Kidney capillary endothelial cell (primary cell): ENCODE measurements at regions not wholly inside any gene's neighbourhood (a gene's known extent, or its start where the extent isn't known, plus 50 kb on each side); places are given as distances from the start of the nearest gene placed in this dataset.
A peak's percentile ranks its signal among the peaks of the same experiment; 100 is the strongest.

ENCODE experiments used
- DNase-seq: peaks from one replicate; pipeline ENCODE4 v3.0.0-alpha.2; 2018; ENCODE audit warnings: low spot score

DNA sequence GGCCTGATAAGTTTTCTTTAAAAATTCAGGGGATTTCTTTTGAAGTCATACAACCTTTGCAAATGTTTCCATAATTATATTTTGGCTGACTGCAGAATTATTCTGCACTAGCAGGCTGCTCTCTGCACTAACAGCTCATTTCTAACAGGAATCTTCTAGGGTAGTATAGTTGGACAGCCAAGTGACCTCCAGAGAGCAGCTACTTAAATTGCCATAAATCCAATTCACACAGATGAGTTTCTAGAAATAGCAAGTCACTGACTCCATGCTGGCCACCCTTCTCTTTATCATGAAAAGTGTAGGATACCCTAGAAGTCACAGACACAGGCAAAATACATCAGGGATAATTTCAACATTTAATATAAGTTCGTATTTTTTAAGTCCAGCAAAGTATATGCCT lies 110.9 kb upstream of the TARS1 start:
- DNase-seq = no peak

GRCh38 chr5:33330426-33330825 lies 110.3 kb upstream of the TARS1 start:
- no peak for DNase-seq

- no peak for DNase-seq
Observed at GRCh38 chr5:33330992-33331391, 109.8 kb upstream of the TARS1 start.

GRCh38 chr5:33332804-33333203 lies 108.0 kb upstream of the TARS1 start:
- no peak for DNase-seq

GRCh38 chr5:33334829-33335228 lies 105.9 kb upstream of the TARS1 start:
- DNase-seq = no peak

GRCh38 chr5:33336891-33337636 lies 103.7 kb upstream of the TARS1 start:
- no peak for DNase-seq

DNA sequence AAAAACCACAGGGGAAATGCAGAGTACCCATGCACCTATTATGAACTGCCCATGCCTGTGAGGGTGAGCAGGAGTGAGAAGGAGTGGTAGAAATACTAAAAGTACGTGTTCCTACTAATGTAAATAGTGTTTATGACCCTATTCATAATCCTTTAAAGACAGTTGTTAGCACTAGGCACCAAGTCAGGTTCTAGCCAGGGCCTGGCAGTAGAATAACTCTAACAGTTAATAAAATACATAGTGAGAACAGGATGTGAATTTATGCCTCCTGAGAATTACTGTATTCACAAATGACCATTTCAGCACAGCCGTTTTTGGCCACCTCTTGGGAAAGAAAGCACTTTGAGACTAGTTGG lies 103.2 kb upstream of the TARS1 start:
- DNase-seq = no peak

GRCh38 chr5:33338336-33339110 lies 102.2 kb upstream of the TARS1 start:
- DNase-seq = no peak

GRCh38 chr5:33339413-33339812 lies 101.4 kb upstream of the TARS1 start:
- no peak for DNase-seq

- no peak for DNase-seq
Observed at GRCh38 chr5:33340195-33340594, 100.6 kb upstream of the TARS1 start.

DNA sequence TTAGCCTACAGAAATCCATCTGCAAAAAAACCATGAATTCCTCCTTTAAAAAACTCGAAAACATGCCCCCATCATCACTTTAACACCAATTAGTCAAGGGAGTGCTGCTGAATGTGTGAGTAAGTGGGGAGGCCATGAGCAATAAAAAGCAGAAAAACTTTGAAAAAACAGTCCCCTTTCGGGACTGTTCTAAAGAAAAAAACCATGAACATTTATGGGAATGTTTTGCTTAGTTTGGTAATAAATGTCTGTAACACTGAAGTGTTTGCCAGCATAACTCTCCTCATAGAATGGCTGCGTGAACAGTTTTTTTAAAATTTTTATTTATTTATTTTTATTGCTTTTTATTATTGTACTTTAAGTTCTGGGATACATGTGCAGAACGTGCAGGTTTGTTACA lies 99.4 kb upstream of the TARS1 start:
- DNase-seq = no peak

DNA sequence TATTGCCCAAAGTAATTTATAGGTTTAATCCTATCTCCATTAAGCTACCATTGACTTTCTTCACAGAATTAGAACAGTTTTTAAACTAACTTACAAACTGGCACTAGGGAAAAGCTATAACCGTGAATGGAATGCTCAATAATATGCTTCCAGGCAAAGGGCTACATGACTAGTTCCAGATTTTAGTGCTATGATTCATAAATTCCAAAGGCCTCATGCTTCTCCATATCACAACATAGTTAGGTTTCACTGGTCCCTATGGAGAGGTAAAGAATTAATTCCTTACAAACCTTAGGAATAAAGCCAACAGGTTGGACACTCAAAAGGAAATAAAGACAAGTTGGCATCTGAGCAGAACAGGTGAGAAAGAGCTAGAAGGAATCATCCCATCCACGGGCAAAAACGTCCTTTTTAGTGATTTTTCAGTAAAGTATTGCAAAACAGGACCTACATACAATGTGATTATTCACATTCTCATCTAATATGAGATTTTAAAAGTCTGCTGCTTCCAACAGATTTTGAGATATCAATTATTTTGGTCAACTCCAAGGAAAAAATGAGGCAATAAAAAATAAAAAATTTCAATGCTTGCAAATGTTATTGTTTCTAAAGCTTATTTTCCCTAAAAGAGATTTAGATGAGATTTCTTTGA lies 97.0 kb upstream of the TARS1 start:
- no peak for DNase-seq

- DNase-seq = no peak
Observed at GRCh38 chr5:33346534-33346933, 94.2 kb upstream of the TARS1 start.

DNA sequence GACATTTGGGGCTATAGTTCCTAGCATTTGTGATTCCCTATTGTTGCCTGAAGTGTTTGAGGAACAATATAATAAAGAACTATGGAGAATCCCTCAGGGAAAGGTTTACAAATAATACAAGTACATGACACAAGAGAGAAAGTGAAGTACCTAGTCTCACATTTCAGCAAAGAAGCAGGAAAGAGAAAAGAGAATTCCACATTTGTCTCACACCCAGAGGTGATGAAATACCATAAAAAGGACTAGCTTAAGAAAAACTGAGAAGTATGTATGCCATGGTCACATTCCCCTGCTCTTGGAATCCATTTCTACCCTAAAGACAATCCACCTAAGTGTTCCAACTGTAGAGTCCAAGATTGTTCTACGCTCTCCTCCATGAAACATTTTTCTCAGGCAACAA lies 79.0 kb upstream of the TARS1 start:
- no peak for DNase-seq

- DNase-seq = peak; percentile 54
Observed at GRCh38 chr5:33362915-33363314, 77.8 kb upstream of the TARS1 start.

GRCh38 chr5:33363537-33363936 lies 77.2 kb upstream of the TARS1 start:
- no peak for DNase-seq

- DNase-seq = peak; percentile 78
Observed at GRCh38 chr5:33364406-33364805, 76.4 kb upstream of the TARS1 start.

GRCh38 chr5:33367416-33367815 lies 73.3 kb upstream of the TARS1 start:
- no peak for DNase-seq

- no peak for DNase-seq
Observed at GRCh38 chr5:33369485-33370465, 71.0 kb upstream of the TARS1 start.

DNA sequence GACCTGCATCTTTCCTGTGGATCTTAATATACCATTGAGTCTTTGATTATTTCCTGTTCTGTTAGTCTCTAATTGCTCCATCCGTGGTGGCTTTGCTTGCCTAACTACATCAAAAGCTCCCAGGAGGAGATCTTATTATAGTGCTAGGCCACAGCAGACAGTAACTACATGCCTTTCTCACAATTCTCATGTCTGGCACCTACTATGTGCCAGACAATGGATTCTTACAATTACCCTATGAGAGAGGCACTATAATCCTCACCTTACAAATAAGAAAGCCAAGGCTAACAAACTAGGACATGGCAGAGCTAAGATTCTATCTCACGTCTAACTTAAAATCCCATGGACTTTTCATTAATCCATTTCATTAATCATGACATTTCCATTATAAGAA lies 70.3 kb upstream of the TARS1 start:
- DNase-seq = no peak

DNA sequence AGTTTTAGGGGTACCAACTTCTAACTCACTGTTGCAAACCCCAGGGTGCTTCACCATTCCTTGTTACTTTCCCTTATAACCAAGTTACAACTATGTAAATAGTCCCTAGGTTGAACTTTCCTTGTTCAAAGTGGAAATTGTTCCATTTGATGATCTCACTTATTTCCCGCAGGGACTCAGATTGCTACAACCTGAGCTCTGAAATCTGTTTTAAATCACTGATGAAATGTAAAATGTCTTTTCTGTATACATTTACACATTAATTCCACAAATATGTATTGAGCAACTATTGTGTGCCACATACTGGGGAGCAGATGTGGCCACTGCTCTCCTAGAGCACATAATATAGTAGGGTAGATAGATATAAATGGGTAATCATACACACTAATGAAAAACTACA lies 69.1 kb upstream of the TARS1 start:
- no peak for DNase-seq
